ENCODE measurements at regions not wholly inside any gene's neighbourhood (a gene's known extent, or its start where the extent isn't known, plus 50 kb on each side); places are given as distances from the start of the nearest gene placed in this dataset.
A peak's percentile ranks its signal among the peaks of the same experiment; 100 is the strongest.

GRCh38 chr12:62190689-62191490, 69.3 kb upstream of the USP15 start:
- no peaks in the 10 kb centered on the region for H3K9me3 ChIP-seq
- H3K36me3 ChIP-seq (replicated peaks in 1 of 2; ENCODE audit: insufficient read depth in 1 of 2, low read depth in 2 of 2), result no peaks in the 10 kb centered on the region
- peaks cover 4 to 15% of the 10 kb centered on the region in 2 donors for H3K27me3 ChIP-seq
- intact Hi-C loops (cut with DNase I), result no loop called here
- peak overlapping the region in 1 of 2 donors; percentile 8 for H3K4me3 ChIP-seq
- WGBS, 2 donors, result 3 to 8% methylated on average over 23 to 61 of the region's 61 CpGs
- peak in 2 of 4 donors; percentile 5 to 11 for DNase-seq
- no peak overlapping the region for H3K27ac ChIP-seq
- ATAC-seq, result no peak
- H3K4me1 ChIP-seq, result peaks cover 25% of the 10 kb centered on the region
- TF ChIP-seq, protein P1, sequence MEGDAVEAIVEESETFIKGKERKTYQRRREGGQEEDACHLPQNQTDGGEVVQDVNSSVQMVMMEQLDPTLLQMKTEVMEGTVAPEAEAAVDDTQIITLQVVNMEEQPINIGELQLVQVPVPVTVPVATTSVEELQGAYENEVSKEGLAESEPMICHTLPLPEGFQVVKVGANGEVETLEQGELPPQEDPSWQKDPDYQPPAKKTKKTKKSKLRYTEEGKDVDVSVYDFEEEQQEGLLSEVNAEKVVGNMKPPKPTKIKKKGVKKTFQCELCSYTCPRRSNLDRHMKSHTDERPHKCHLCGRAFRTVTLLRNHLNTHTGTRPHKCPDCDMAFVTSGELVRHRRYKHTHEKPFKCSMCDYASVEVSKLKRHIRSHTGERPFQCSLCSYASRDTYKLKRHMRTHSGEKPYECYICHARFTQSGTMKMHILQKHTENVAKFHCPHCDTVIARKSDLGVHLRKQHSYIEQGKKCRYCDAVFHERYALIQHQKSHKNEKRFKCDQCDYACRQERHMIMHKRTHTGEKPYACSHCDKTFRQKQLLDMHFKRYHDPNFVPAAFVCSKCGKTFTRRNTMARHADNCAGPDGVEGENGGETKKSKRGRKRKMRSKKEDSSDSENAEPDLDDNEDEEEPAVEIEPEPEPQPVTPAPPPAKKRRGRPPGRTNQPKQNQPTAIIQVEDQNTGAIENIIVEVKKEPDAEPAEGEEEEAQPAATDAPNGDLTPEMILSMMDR (IDR thresholded peaks at IDR 0.05), result no peak
- TF ChIP-seq POLR2A (IDR thresholded peaks at IDR 0.05), result no peak

- H3K4me1 ChIP-seq, result peaks cover 25% of the 10 kb centered on the region
- peak; percentile 6 to 16 (median 12) for DNase-seq
Observed at GRCh38 chr12:62191491-62192179, 68.6 kb upstream of the USP15 start.

DNA sequence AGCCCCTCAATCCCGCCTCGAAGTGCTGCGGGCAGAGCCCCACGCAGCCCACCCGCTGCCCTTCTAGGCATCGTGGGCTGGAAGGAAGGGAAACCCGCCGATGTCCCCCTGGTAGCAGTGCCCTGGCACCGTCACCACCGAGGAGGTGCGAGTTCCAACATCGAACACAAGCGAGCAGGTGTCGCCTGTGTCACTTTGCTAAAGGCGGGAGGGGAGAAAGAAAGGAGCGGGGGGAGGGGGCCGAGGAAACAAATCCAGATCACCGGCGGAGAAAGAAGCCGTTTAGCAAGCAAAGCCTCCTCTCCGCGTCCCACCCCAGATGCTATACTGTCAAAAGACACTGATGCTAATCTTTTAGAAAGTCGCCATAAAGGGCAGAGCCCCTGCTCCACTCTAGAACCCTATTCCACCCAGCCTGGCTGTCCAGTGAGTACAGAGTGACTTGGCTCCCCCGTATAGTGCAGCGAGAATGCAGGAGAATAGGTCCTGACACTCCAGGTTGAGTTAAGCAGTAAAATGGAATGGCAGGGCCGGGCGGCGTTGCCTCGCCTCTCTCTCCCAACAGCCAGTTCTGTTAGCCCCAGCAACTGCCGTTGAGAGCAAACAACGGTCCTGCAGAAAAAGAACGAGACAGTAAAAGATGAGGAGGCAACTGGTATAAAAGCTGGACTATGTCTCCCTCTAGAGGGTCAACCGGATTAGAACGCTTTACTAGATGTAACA, 67.9 kb upstream of the USP15 start:
- peak; percentile 81 for ATAC-seq
- H3K4me3 ChIP-seq, result no peak overlapping the region
- intact Hi-C loops (cut with DNase I), result no loop called here
- 1 to 2% methylated on average over 25 to 32 of the region's 34 CpGs for WGBS, 2 donors
- H3K27ac ChIP-seq, result no peak overlapping the region
- no peak for TF ChIP-seq POLR2A (IDR thresholded peaks at IDR 0.05)
- TF ChIP-seq, protein P1 (IDR thresholded peaks at IDR 0.05), result peak in 6 of 7 experiments; percentile 43 to 73 (median 68)
- peak; percentile 30 to 74 (median 44) for DNase-seq
- peaks cover 25% of the 10 kb centered on the region for H3K4me1 ChIP-seq
- H3K9me3 ChIP-seq, result no peaks in the 10 kb centered on the region
- no peaks in the 10 kb centered on the region for H3K36me3 ChIP-seq (replicated peaks in 1 of 2; ENCODE audit: insufficient read depth in 1 of 2, low read depth in 2 of 2)
- peaks cover 4 to 15% of the 10 kb centered on the region in 2 donors for H3K27me3 ChIP-seq

More at GRCh38 chr12:62191491-62192179, 68.6 kb upstream of the USP15 start:
- H3K27me3 ChIP-seq, result peaks cover 4 to 15% of the 10 kb centered on the region in 2 donors
- no peaks in the 10 kb centered on the region for H3K9me3 ChIP-seq
- H3K36me3 ChIP-seq (replicated peaks in 1 of 2; ENCODE audit: insufficient read depth in 1 of 2, low read depth in 2 of 2), result no peaks in the 10 kb centered on the region
- 1 to 5% methylated on average over 37 to 41 of the region's 41 CpGs for WGBS, 2 donors
- H3K27ac ChIP-seq, result no peak overlapping the region
- peak; percentile 39 for ATAC-seq
- peak overlapping the region in 1 of 2 donors; percentile 8 for H3K4me3 ChIP-seq
- TF ChIP-seq POLR2A (IDR thresholded peaks at IDR 0.05), result no peak
- TF ChIP-seq, protein P1 (IDR thresholded peaks at IDR 0.05), result no peak
- intact Hi-C loops (cut with DNase I), result no loop called here

- intact Hi-C loops (cut with DNase I), result no loop called here
- Histone ChIP-seq H3K27ac (no peak overlapping the region), H3K9me3 (no peaks in the 10 kb centered on the region), H3K27me3 (peaks cover 4 to 15% of the 10 kb centered on the region in 2 donors), H3K4me3 (no peak overlapping the region), H3K36me3 (replicated peaks in 1 of 2; ENCODE audit: insufficient read depth in 1 of 2, low read depth in 2 of 2) (no peaks in the 10 kb centered on the region), H3K4me1 (peaks cover 25% of the 10 kb centered on the region)
- ATAC-seq, result no peak
- no peak for DNase-seq
- 21 to 23% methylated on average over 7 of the region's 7 CpGs for WGBS, 2 donors
- no peak for TF ChIP-seq POLR2A (IDR thresholded peaks at IDR 0.05)
- TF ChIP-seq, protein P1 (IDR thresholded peaks at IDR 0.05), result no peak
Observed at GRCh38 chr12:62192903-62193250, 67.3 kb upstream of the USP15 start.
